ENCODE measurements at regions not wholly inside any gene's neighbourhood (a gene's known extent, or its start where the extent isn't known, plus 50 kb on each side); places are given as distances from the start of the nearest gene placed in this dataset.

GRCh38 chr15:66621491-66622467 lies 56.0 kb upstream of the LCTL start:
- TF ChIP-seq CTCF (IDR thresholded peaks at IDR 0.05; ENCODE audit: low read depth, low read length, missing control alignments) = no peak
- in situ Hi-C loops (cut with HindIII; ENCODE audit: low sequenced_read_pairs) = no loop called here
- DNase-seq (ENCODE audit: low read depth) = no peak
- no peak overlapping the region for H3K4me3 ChIP-seq (ENCODE audit: low read depth, low read length)

- in situ Hi-C loops (cut with HindIII; ENCODE audit: low sequenced_read_pairs) = no loop called here
- DNase-seq (ENCODE audit: low read depth) = no peak
These were observed 56.8 kb upstream of the LCTL start for GRCh38 chr15:66622591-66623022.

GRCh38 chr15:66623801-66624453 lies 58.1 kb upstream of the LCTL start:
- DNase-seq (ENCODE audit: low read depth) = no peak
- H3K4me3 ChIP-seq (ENCODE audit: low read depth, low read length) = no peak overlapping the region
- TF ChIP-seq CTCF (IDR thresholded peaks at IDR 0.05; ENCODE audit: low read depth, low read length, missing control alignments) = no peak
- in situ Hi-C loops (cut with HindIII; ENCODE audit: low sequenced_read_pairs) = no loop called here

More at GRCh38 chr15:66622591-66623022, 56.8 kb upstream of the LCTL start:
- TF ChIP-seq CTCF (IDR thresholded peaks at IDR 0.05; ENCODE audit: low read depth, low read length, missing control alignments) = no peak
- H3K4me3 ChIP-seq (ENCODE audit: low read depth, low read length) = no peak overlapping the region

GRCh38 chr15:66625531-66625930 lies 59.7 kb upstream of the LCTL start:
- TF ChIP-seq CTCF (IDR thresholded peaks at IDR 0.05; ENCODE audit: low read depth, low read length, missing control alignments) = no peak
- in situ Hi-C loops (cut with HindIII; ENCODE audit: low sequenced_read_pairs) = no loop called here
- H3K4me3 ChIP-seq (ENCODE audit: low read depth, low read length) = no peak overlapping the region
- no peak for DNase-seq (ENCODE audit: low read depth)

- in situ Hi-C loops (cut with HindIII; ENCODE audit: low sequenced_read_pairs) = no loop called here
- TF ChIP-seq CTCF (IDR thresholded peaks at IDR 0.05; ENCODE audit: low read depth, low read length, missing control alignments) = no peak
- no peak overlapping the region for H3K4me3 ChIP-seq (ENCODE audit: low read depth, low read length)
- DNase-seq (ENCODE audit: low read depth) = no peak
These were observed 60.2 kb upstream of the LCTL start for GRCh38 chr15:66625974-66626373.

GRCh38 chr15:66628976-66629723 lies 63.4 kb upstream of the LCTL start:
- H3K4me3 ChIP-seq (ENCODE audit: low read depth, low read length) = no peak overlapping the region
- no peak for TF ChIP-seq CTCF (IDR thresholded peaks at IDR 0.05; ENCODE audit: low read depth, low read length, missing control alignments)
- in situ Hi-C loops (cut with HindIII; ENCODE audit: low sequenced_read_pairs) = no loop called here
- DNase-seq (ENCODE audit: low read depth) = no peak

All from astrocyte of the cerebellum (primary cell).